IMR-90 (cell line): ENCODE measurements at regions not wholly inside any gene's neighbourhood (a gene's known extent, or its start where the extent isn't known, plus 50 kb on each side); places are given as distances from the start of the nearest gene placed in this dataset.

Experiments used
- ATAC-seq: fragments of 200-7000 bp; cut with Tn5 transposase; 2 replicates; pipeline ENCODE4 v1.9.1; 2020; ENCODE audit warnings: low read depth, mild to moderate bottlenecking, moderate library complexity
- BruUV-seq: library from RNA; stranded (reverse); fragments of 400-500 nt; replicated peaks from 2 replicates; lab custom pipeline; 2021; lab: Mats Ljungman, UMichigan
- CTCF ChIA-PET: fragments of 300-600 bp; formaldehyde crosslinking; extraction: SDS; loops from one replicate; lab custom pipeline; 2021; ENCODE audit warnings: antibody characterized with exemption; lab: Yijun Ruan, JAX
- POLR2A ChIA-PET: fragments of 300-600 bp; sonication (Branson Sonifier 250); formaldehyde crosslinking; loops from one replicate; lab custom pipeline; 2022; ENCODE audit warnings: antibody characterized with exemption; ENCODE audit not compliant: unreplicated experiment; lab: Charles Lee
- DNase-seq: peaks from one replicate; pipeline ENCODE4 v3.0.0; 2013
- H2AFZ ChIP-seq: replicated peaks from 2 replicates; pipeline ENCODE3; 2013; ENCODE audit warnings: low read length, mild to moderate bottlenecking; ENCODE audit not compliant: poor library complexity
- H2AK5ac ChIP-seq: 2 replicates; pipeline ENCODE4 v1.6.1; 2013; ENCODE audit warnings: low read depth, low read length, inconsistent platforms
- H2AK9ac ChIP-seq: replicated peaks from 2 replicates; pipeline ENCODE3; 2013; ENCODE audit warnings: mild to moderate bottlenecking, low read depth, low read length, moderate library complexity; ENCODE audit not compliant: poor library complexity
- H2BK120ac ChIP-seq: 2 replicates; pipeline ENCODE4 v1.6.1; 2013; ENCODE audit warnings: low read depth, low read length, inconsistent platforms
- H2BK15ac ChIP-seq: 3 replicates; pipeline ENCODE4 v1.6.1; 2013; ENCODE audit warnings: low read depth, low read length, inconsistent platforms
- H2BK20ac ChIP-seq: 2 replicates; pipeline ENCODE4 v1.6.1; 2013; ENCODE audit warnings: low read depth, mild to moderate bottlenecking, inconsistent platforms, low read length, moderate library complexity
- H2BK5ac ChIP-seq: 2 replicates; pipeline ENCODE4 v1.6.1; 2013; ENCODE audit warnings: mild to moderate bottlenecking, low read depth, low read length, inconsistent platforms; ENCODE audit not compliant: poor library complexity, severe bottlenecking
- H3K14ac ChIP-seq: replicated peaks from 2 replicates; pipeline ENCODE4 v1.6.1; 2013; ENCODE audit warnings: low read depth, low read length, inconsistent platforms
- H3K18ac ChIP-seq: 2 replicates; pipeline ENCODE4 v1.6.1; 2013; ENCODE audit warnings: low read depth, low read length, control low read depth
- H3K23ac ChIP-seq: 2 replicates; pipeline ENCODE4 v1.6.1; 2013; ENCODE audit warnings: low read depth, low read length, inconsistent platforms
- H3K27ac ChIP-seq: 2 replicates; pipeline ENCODE4 v1.5.1; 2013; ENCODE audit warnings: mild to moderate bottlenecking, control low read depth, low read length; ENCODE audit not compliant: insufficient read depth
- H3K27me3 ChIP-seq: 2 replicates; pipeline ENCODE4 v1.6.1; 2013; ENCODE audit warnings: low read length; ENCODE audit not compliant: control insufficient read depth, insufficient read depth
- H3K36me3 ChIP-seq: 2 replicates; pipeline ENCODE4 v1.6.1; 2013; ENCODE audit warnings: low read length, mixed read lengths; ENCODE audit not compliant: control insufficient read depth, insufficient read depth
- H3K4ac ChIP-seq: 2 replicates; pipeline ENCODE4 v1.6.1; 2013; ENCODE audit warnings: low read depth, low read length, inconsistent platforms
- H3K4me1 ChIP-seq: 2 replicates; pipeline ENCODE4 v1.6.1; 2013; ENCODE audit warnings: low read length, mixed read lengths; ENCODE audit not compliant: control insufficient read depth, insufficient read depth
- H3K4me2 ChIP-seq: 2 replicates; pipeline ENCODE4 v1.6.1; 2013; ENCODE audit warnings: low read depth, mild to moderate bottlenecking, control low read depth, low read length, moderate library complexity
- H3K4me3 ChIP-seq: 2 replicates; pipeline ENCODE4 v1.5.1; 2013; ENCODE audit warnings: low read depth, mild to moderate bottlenecking, control low read depth, low read length, moderate library complexity; ENCODE audit not compliant: insufficient read depth
- H3K56ac ChIP-seq: 2 replicates; pipeline ENCODE4 v1.6.1; 2013; ENCODE audit warnings: low read length, inconsistent platforms; ENCODE audit not compliant: insufficient read depth; ENCODE audit errors: extremely low read depth
- H3K79me1 ChIP-seq, 2 experiments: 2 replicates each; pipeline ENCODE4 v1.6.1; 2013; ENCODE audit warnings: low read length in 2 of 2, inconsistent platforms in 1 of 2, low read depth in 1 of 2
- H3K9ac ChIP-seq: 2 replicates; pipeline ENCODE4 v1.6.1; 2013; ENCODE audit warnings: low read depth, low read length, control low read depth
- H3K9me1 ChIP-seq: 2 replicates; pipeline ENCODE4 v1.6.1; 2013; ENCODE audit warnings: low read length, inconsistent platforms; ENCODE audit not compliant: insufficient read depth
- H3K9me3 ChIP-seq: 2 replicates; pipeline ENCODE4 v1.6.1; 2013; ENCODE audit warnings: low read length; ENCODE audit not compliant: control insufficient read depth, insufficient read depth
- H4K20me1 ChIP-seq: 2 replicates; pipeline ENCODE4 v1.6.1; 2013; ENCODE audit warnings: low read length, inconsistent platforms; ENCODE audit not compliant: insufficient read depth
- H4K5ac ChIP-seq: 2 replicates; pipeline ENCODE4 v1.6.1; 2013; ENCODE audit warnings: mild to moderate bottlenecking, low read depth, low read length, control low read depth
- H4K8ac ChIP-seq, 2 experiments: 2 replicates each; pipeline ENCODE4 v1.6.1; 2013; ENCODE audit warnings: low read depth in 2 of 2, low read length in 2 of 2, control low read depth in 1 of 2, inconsistent platforms in 1 of 2
- H4K91ac ChIP-seq: 2 replicates; pipeline ENCODE4 v1.6.1; 2013; ENCODE audit warnings: low read depth, low read length, inconsistent platforms; ENCODE audit not compliant: insufficient read depth
- CHD1 ChIP-seq: IDR thresholded peaks from 2 replicates; pipeline ENCODE4 v1.6.1; 2012; ENCODE audit warnings: low read depth, low read length, improper control_type of control experiment
- MXI1 ChIP-seq: IDR thresholded peaks from 2 replicates; pipeline ENCODE4 v1.6.1; 2012; ENCODE audit warnings: low read depth, mild to moderate bottlenecking, low read length, moderate library complexity, borderline replicate concordance
- WGBS, 2 experiments: methylation state at CpG; one replicate each; pipeline versions ENCODE4 v1.1.5 to v1.1.7; 2013; ENCODE audit warnings: missing lambda C conversion rate in 2 of 2; ENCODE audit not compliant: insufficient read length in 1 of 2; ENCODE audit errors: extremely low coverage in 2 of 2; 5-methylcytosine and 5-hydroxymethylcytosine counted together
- dilution Hi-C: fragments of 300-500 bp; cut with HindIII; formaldehyde crosslinking; loops from one replicate; pipeline ENCODE4 v1.14.3; 2018; ENCODE audit warnings: low sequenced_read_pairs; ENCODE audit not compliant: unreplicated experiment
- in situ Hi-C: fragments of 300-500 bp; cut with MboI; formaldehyde crosslinking; loops from 3 replicates; pipeline ENCODE4 v1.14.3; 2019; ENCODE audit warnings: low sequenced_read_pairs, inconsistent platforms, mixed read lengths
- intact Hi-C: fragments of 100-400 bp; cut with micrococcal nuclease; formaldehyde crosslinking; loops from 2 replicates; pipeline ENCODE4 v1.10.0; 2022
- TF ChIP-seq, protein P1 (sequence below): conservative IDR thresholded peaks from 2 replicates; pipeline ENCODE4 v1.5.1; 2012; ENCODE audit warnings: mild to moderate bottlenecking, low read depth, low read length, improper control_type of control experiment
- TF ChIP-seq, protein P2 (sequence below): fragments of 150-350 bp; IDR thresholded peaks from 2 replicates; pipeline ENCODE4 v1.6.1; 2016; ENCODE audit warnings: low read depth, mild to moderate bottlenecking, low read length, moderate library complexity, borderline replicate concordance

DNA sequence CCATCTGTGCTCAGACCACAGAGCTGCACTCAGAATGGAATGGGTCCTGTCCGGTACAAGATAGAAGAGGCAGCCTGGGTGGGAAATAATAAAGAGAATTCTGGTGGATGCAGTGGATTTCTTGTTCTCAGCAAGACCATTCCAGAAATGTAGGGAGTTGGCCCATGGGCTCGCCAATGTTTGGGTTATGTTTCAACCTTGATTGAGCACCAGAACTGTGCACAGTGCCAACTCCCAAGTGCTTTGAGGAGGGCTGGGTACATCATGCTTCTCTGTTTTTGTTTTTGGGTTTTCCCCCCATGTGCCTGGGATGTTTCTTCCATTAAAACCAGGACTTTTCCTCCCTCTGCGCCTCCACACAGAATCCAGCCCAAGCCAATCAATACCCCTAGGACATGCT lies 304.1 kb downstream of the TNS1 start:
- Histone ChIP-seq H3K9me1 (peaks cover 5% of the 10 kb centered on the region; the same call in 1 of the 2 replicates), H3K27me3 (no peaks in the 10 kb centered on the region), H4K5ac (peak overlapping the region; percentile 15; the same call in 1 of the 2 replicates), H2AK5ac (no peak overlapping the region), H3K18ac (peak overlapping the region; percentile 28; the same call in 1 of the 2 replicates), H2BK120ac (no peak overlapping the region), H3K36me3 (no peaks in the 10 kb centered on the region), H2AK9ac (no peak overlapping the region), H2BK15ac (no peak overlapping the region), H4K20me1 (no peaks in the 10 kb centered on the region), H4K8ac (no peak overlapping the region), H3K4me2 (no peak overlapping the region), H3K4me3 (no peak overlapping the region), H4K91ac (no peak overlapping the region), H3K9ac (no peak overlapping the region), H3K4me1 (peaks cover 14% of the 10 kb centered on the region), H3K79me1 (no peaks in the 10 kb centered on the region), H2BK5ac (no peak overlapping the region), H3K23ac (no peak overlapping the region), H3K14ac (no peak overlapping the region), H3K9me3 (no peaks in the 10 kb centered on the region), H3K27ac (no peak overlapping the region), H2AFZ (no peak overlapping the region), H3K4ac (no peak overlapping the region; the same call in 1 of the 2 replicates), H2BK20ac (no peak overlapping the region), H3K56ac (no peak overlapping the region)
- WGBS, 2 experiments: 68% methylated on average over 2 of the region's 3 CpGs; no CpG with 5 or more reads in 1 of the 2 experiments
- BruUV-seq: no TSS peak
- no peak for ATAC-seq
- POLR2A ChIA-PET: no interaction called here
- in situ Hi-C loops (no loop called here), intact Hi-C loops (no loop called here), dilution Hi-C loops (no loop called here)
- CTCF ChIA-PET: no interaction called here
- TF ChIP-seq, protein P1, sequence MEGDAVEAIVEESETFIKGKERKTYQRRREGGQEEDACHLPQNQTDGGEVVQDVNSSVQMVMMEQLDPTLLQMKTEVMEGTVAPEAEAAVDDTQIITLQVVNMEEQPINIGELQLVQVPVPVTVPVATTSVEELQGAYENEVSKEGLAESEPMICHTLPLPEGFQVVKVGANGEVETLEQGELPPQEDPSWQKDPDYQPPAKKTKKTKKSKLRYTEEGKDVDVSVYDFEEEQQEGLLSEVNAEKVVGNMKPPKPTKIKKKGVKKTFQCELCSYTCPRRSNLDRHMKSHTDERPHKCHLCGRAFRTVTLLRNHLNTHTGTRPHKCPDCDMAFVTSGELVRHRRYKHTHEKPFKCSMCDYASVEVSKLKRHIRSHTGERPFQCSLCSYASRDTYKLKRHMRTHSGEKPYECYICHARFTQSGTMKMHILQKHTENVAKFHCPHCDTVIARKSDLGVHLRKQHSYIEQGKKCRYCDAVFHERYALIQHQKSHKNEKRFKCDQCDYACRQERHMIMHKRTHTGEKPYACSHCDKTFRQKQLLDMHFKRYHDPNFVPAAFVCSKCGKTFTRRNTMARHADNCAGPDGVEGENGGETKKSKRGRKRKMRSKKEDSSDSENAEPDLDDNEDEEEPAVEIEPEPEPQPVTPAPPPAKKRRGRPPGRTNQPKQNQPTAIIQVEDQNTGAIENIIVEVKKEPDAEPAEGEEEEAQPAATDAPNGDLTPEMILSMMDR: no peak
- TF ChIP-seq, protein P2, sequence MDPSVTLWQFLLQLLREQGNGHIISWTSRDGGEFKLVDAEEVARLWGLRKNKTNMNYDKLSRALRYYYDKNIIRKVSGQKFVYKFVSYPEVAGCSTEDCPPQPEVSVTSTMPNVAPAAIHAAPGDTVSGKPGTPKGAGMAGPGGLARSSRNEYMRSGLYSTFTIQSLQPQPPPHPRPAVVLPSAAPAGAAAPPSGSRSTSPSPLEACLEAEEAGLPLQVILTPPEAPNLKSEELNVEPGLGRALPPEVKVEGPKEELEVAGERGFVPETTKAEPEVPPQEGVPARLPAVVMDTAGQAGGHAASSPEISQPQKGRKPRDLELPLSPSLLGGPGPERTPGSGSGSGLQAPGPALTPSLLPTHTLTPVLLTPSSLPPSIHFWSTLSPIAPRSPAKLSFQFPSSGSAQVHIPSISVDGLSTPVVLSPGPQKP: no peak
- no peak for TF ChIP-seq MXI1
- TF ChIP-seq CHD1: no peak
- DNase-seq: no peak
